ENCODE measurements at regions not wholly inside any gene's neighbourhood (a gene's known extent, or its start where the extent isn't known, plus 50 kb on each side); places are given as distances from the start of the nearest gene placed in this dataset.

- TF ChIP-seq CTCF (IDR thresholded peaks at IDR 0.05) = no peak
- TF ChIP-seq POLR2AphosphoS5 (IDR thresholded peaks at IDR 0.05) = no peak
These were observed 308.5 kb downstream of the ATXN7L3B start for GRCh38 chr12:74846116-74846515.
